Sigmoid colon (tissue), 4 donors: ENCODE measurements at regions not wholly inside any gene's neighbourhood (a gene's known extent, or its start where the extent isn't known, plus 50 kb on each side); places are given as distances from the start of the nearest gene placed in this dataset.

Source experiments
- EP300 ChIP-seq, 4 donors: sonication (generic); formaldehyde crosslinking; IDR thresholded peaks; one replicate each; pipeline ENCODE4 v1.6.1; 2017; ENCODE audit warnings: antibody characterized with exemption in 4 of 4
- POLR2A ChIP-seq, 2 donors: fragments of 450-650 bp; IDR thresholded peaks; one replicate each; pipeline ENCODE4 v1.6.1; 2016; ENCODE audit warnings: antibody characterized with exemption in 2 of 2, mild to moderate bottlenecking in 2 of 2, moderate library complexity in 2 of 2
- TF ChIP-seq, protein P1 (sequence below), 4 experiments: fragments of 450-650 bp in 3 of 4; fragments of 200-600 bp in 1 of 4; IDR thresholded peaks; one replicate each; pipeline ENCODE4 v1.5.1; 2016 to 2019; ENCODE audit warnings: antibody characterized with exemption in 4 of 4, mild to moderate bottlenecking in 3 of 4, moderate library complexity in 2 of 4

DNA sequence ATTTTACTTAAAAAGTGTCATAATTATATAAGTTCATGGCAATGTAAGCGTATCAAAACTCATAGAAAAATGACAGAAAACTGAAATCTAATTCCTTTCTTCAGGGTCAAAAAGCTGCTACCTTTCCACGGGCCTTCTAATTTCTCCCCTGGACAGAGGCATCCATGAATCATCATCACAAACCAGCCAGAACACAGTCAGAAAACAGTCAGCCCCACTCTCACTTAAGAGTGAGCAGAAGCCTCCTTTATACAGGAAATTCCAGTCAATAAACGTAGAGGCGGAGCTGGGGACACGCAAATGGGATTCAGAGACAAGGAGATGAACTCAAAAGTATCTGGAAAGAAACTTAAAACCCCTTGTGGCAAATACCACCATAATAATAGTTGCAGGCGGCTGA is 54.2 kb upstream of the ABCC4 start:
- TF ChIP-seq EP300 (IDR thresholded peaks at IDR 0.05) (no peak), POLR2A (IDR thresholded peaks at IDR 0.05) (no peak)
- TF ChIP-seq, protein P1, sequence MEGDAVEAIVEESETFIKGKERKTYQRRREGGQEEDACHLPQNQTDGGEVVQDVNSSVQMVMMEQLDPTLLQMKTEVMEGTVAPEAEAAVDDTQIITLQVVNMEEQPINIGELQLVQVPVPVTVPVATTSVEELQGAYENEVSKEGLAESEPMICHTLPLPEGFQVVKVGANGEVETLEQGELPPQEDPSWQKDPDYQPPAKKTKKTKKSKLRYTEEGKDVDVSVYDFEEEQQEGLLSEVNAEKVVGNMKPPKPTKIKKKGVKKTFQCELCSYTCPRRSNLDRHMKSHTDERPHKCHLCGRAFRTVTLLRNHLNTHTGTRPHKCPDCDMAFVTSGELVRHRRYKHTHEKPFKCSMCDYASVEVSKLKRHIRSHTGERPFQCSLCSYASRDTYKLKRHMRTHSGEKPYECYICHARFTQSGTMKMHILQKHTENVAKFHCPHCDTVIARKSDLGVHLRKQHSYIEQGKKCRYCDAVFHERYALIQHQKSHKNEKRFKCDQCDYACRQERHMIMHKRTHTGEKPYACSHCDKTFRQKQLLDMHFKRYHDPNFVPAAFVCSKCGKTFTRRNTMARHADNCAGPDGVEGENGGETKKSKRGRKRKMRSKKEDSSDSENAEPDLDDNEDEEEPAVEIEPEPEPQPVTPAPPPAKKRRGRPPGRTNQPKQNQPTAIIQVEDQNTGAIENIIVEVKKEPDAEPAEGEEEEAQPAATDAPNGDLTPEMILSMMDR (IDR thresholded peaks at IDR 0.05), result no peak
